ENCODE measurements at regions not wholly inside any gene's neighbourhood (a gene's known extent, or its start where the extent isn't known, plus 50 kb on each side); places are given as distances from the start of the nearest gene placed in this dataset.

DNA sequence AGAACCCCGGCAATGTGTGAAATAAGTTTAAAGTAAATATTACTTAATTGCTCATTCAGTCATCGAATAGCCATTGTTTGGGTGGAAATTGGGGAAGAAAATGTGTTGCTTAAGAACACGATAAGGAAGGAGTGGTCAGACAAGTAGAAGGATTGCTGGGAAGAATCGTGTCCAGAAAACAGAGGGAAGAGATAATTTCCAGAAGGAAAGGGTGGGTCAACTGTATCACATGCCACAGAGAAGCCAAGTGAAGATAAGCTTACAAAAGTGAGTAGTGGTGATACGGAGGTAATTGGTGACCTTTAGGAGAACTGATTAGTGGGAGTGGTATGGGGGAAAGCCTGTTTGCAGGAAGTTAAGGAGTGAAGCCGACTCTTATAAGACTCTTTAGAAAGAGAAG lies 306.2 kb downstream of the SOX4 start:
- Histone ChIP-seq H3K27ac (ENCODE audit: low read length) (no peak overlapping the region), H3K9me3 (no peaks in the 10 kb centered on the region), H3K4me1 (ENCODE audit: control insufficient read depth in 1 of 2, extremely low read depth in 1 of 2, insufficient read depth in 2 of 2, low read length in 2 of 2) (no peaks in the 10 kb centered on the region), H3K27me3 (replicated peaks in 1 of 2; ENCODE audit: control insufficient read depth in 2 of 2, extremely low read depth in 1 of 2, insufficient read depth in 2 of 2, low read length in 1 of 2) (no peaks in the 10 kb centered on the region), H3K4me3 (ENCODE audit: control insufficient read depth in 1 of 2, extremely low read depth in 1 of 2, low read length in 1 of 2) (no peak overlapping the region), H3K36me3 (ENCODE audit: control insufficient read depth in 2 of 2, extremely low read depth in 1 of 2, insufficient read depth in 1 of 2, low read length in 1 of 2) (peaks cover 0 to 2% of the 10 kb centered on the region in 2 donors)
- CTCF ChIA-PET = no interaction called here
- Mint-ChIP-seq H3K9me3 (peaks cover 0 to 9% (median 3%) of the 10 kb centered on the region in 3 donors), H3K4me3 (no peak overlapping the region), H3K27me3 (no peaks in the 10 kb centered on the region), H3K27ac (no peak overlapping the region), H3K4me1 (no peaks in the 10 kb centered on the region), H3K36me3 (no peaks in the 10 kb centered on the region)
- ATAC-seq (replicated peaks in 1 of 4) (no peak), DNase-seq (no peak)
- 86% methylated on average over 4 of the region's 6 CpGs for WGBS (ENCODE audit: insufficient coverage)
- POLR2A ChIA-PET = no interaction called here

DNA sequence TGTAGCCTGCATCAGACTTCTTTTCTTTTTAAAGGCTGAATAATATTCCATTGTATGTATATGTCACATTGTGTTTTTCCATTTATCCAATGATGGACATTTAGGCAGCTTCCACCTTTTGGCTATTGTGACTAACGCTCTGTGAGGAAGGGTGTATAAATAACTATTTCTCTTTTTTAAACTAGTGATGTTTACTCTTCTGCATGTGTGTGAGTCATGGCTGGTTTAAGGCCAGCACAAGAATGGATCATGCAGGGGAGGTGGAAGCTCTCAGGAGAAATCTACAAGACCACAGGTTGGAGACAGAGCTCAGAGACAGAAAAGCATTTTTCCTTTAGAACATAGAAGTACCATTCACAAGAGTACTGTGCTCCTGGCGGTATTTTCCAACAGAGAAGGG lies 307.2 kb downstream of the SOX4 start:
- H3K36me3 ChIP-seq (ENCODE audit: control insufficient read depth in 2 of 2, extremely low read depth in 1 of 2, insufficient read depth in 1 of 2, low read length in 1 of 2) = peaks cover 0 to 2% of the 10 kb centered on the region in 2 donors
- Mint-ChIP-seq H3K36me3 (no peaks in the 10 kb centered on the region), H3K4me3 (no peak overlapping the region), H3K4me1 (no peaks in the 10 kb centered on the region), H3K9me3 (peaks cover 0 to 8% (median 2%) of the 10 kb centered on the region in 3 donors), H3K27ac (no peak overlapping the region), H3K27me3 (no peaks in the 10 kb centered on the region)
- no peaks in the 10 kb centered on the region for H3K9me3 ChIP-seq
- WGBS (ENCODE audit: insufficient coverage) = no CpG with 5 or more reads among the region's 2 CpGs
- ATAC-seq (replicated peaks in 1 of 4) (no peak), DNase-seq (no peak)
- no peaks in the 10 kb centered on the region for H3K27me3 ChIP-seq (replicated peaks in 1 of 2; ENCODE audit: control insufficient read depth in 2 of 2, extremely low read depth in 1 of 2, insufficient read depth in 2 of 2, low read length in 1 of 2)
- H3K4me3 ChIP-seq (ENCODE audit: control insufficient read depth in 1 of 2, extremely low read depth in 1 of 2, low read length in 1 of 2) = no peak overlapping the region
- ChIA-PET CTCF (no interaction called here), POLR2A (no interaction called here)
- H3K27ac ChIP-seq (ENCODE audit: low read length) = no peak overlapping the region
- no peaks in the 10 kb centered on the region for H3K4me1 ChIP-seq (ENCODE audit: control insufficient read depth in 1 of 2, extremely low read depth in 1 of 2, insufficient read depth in 2 of 2, low read length in 2 of 2)

DNA sequence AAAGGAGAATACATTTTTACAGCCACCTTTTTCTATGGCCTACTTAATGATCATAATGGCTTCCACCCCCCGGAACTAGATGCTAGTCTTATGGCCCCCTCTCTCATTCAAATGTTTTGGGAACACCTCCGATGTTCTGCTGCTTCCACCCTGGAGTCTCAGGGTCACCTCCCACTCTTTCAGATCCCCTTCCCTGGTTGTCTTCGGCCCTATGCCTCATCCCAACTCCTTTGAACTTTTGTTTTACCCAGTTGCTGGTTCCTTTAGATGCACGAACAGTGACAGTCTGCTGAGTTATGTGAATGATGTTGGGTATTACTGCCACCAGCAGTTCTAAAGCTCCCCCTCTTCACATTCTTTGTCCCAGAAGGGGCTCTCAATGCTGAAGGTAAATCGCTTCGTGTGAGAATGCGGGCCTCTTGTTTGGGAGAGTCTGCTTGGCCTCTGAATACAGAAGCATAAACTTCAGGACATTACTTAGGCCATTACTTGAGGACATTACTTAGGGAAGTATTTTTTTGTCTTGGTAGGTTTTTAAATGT lies 309.1 kb downstream of the SOX4 start:
- Histone ChIP-seq H3K27me3 (replicated peaks in 1 of 2; ENCODE audit: control insufficient read depth in 2 of 2, extremely low read depth in 1 of 2, insufficient read depth in 2 of 2, low read length in 1 of 2) (no peaks in the 10 kb centered on the region), H3K27ac (ENCODE audit: low read length) (no peak overlapping the region), H3K9me3 (no peaks in the 10 kb centered on the region), H3K4me1 (ENCODE audit: control insufficient read depth in 1 of 2, extremely low read depth in 1 of 2, insufficient read depth in 2 of 2, low read length in 2 of 2) (peaks cover 0 to 7% of the 10 kb centered on the region in 2 experiments), H3K36me3 (ENCODE audit: control insufficient read depth in 2 of 2, extremely low read depth in 1 of 2, insufficient read depth in 1 of 2, low read length in 1 of 2) (peaks cover 0 to 2% of the 10 kb centered on the region in 2 donors), H3K4me3 (ENCODE audit: control insufficient read depth in 1 of 2, extremely low read depth in 1 of 2, low read length in 1 of 2) (no peak overlapping the region)
- 100% methylated on average over 2 of the region's 7 CpGs for WGBS (ENCODE audit: insufficient coverage)
- no peaks in the 10 kb centered on the region for H3K36me3 Mint-ChIP-seq
- H3K27ac Mint-ChIP-seq = no peak overlapping the region
- H3K4me1 Mint-ChIP-seq = no peaks in the 10 kb centered on the region
- ATAC-seq (replicated peaks in 1 of 4) (no peak), DNase-seq (no peak)
- ChIA-PET CTCF (no interaction called here), POLR2A (interaction anchor here in 1 of 2 donors (0.5 kb wide), 1 partner anchor 13 kb away, joined by 5 read pairs; no protein-coding TSS in a partner anchor)
- H3K9me3 Mint-ChIP-seq = peaks cover 0 to 6% (median 0%) of the 10 kb centered on the region in 3 donors
- H3K27me3 Mint-ChIP-seq = no peaks in the 10 kb centered on the region
- H3K4me3 Mint-ChIP-seq = no peak overlapping the region

DNA sequence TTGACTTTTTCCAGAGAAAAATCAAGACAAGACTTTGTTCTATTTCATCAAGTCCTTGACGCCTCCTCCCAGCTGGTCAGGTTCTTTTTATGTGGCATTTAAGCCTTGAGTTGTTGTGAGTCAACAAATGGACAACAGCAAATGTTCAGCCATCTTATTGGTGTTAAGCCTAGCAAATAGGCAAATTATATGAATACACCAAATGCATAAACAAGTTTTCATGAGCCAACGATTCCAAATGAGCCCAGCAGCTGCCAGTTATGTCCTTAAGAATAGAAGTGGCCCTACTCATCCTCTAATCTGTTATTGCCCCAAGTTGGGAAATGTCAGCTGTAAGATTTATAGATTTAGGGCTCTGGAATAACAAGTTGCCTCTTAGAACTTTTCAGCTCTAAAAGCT lies 312.0 kb downstream of the SOX4 start:
- POLR2A ChIA-PET = no interaction called here
- CTCF ChIA-PET = no interaction called here
- H3K4me3 Mint-ChIP-seq = no peak overlapping the region
- no peak overlapping the region for H3K27ac Mint-ChIP-seq
- no peaks in the 10 kb centered on the region for H3K27me3 ChIP-seq (replicated peaks in 1 of 2; ENCODE audit: control insufficient read depth in 2 of 2, extremely low read depth in 1 of 2, insufficient read depth in 2 of 2, low read length in 1 of 2)
- H3K36me3 Mint-ChIP-seq = no peaks in the 10 kb centered on the region
- WGBS (ENCODE audit: insufficient coverage) = no CpG with 5 or more reads among the region's 2 CpGs
- DNase-seq = no peak
- no peak for ATAC-seq (replicated peaks in 1 of 4)
- no peaks in the 10 kb centered on the region for H3K9me3 ChIP-seq
- H3K27ac ChIP-seq (ENCODE audit: low read length) = no peak overlapping the region
- H3K4me1 Mint-ChIP-seq = no peaks in the 10 kb centered on the region
- H3K4me1 ChIP-seq (ENCODE audit: control insufficient read depth in 1 of 2, extremely low read depth in 1 of 2, insufficient read depth in 2 of 2, low read length in 2 of 2) = peaks cover 0 to 7% of the 10 kb centered on the region in 2 experiments
- H3K4me3 ChIP-seq (ENCODE audit: control insufficient read depth in 1 of 2, extremely low read depth in 1 of 2, low read length in 1 of 2) = no peak overlapping the region
- H3K27me3 Mint-ChIP-seq = no peaks in the 10 kb centered on the region
- H3K36me3 ChIP-seq (ENCODE audit: control insufficient read depth in 2 of 2, extremely low read depth in 1 of 2, insufficient read depth in 1 of 2, low read length in 1 of 2) = peaks cover 0 to 2% of the 10 kb centered on the region in 2 donors
- H3K9me3 Mint-ChIP-seq = no peaks in the 10 kb centered on the region

DNA sequence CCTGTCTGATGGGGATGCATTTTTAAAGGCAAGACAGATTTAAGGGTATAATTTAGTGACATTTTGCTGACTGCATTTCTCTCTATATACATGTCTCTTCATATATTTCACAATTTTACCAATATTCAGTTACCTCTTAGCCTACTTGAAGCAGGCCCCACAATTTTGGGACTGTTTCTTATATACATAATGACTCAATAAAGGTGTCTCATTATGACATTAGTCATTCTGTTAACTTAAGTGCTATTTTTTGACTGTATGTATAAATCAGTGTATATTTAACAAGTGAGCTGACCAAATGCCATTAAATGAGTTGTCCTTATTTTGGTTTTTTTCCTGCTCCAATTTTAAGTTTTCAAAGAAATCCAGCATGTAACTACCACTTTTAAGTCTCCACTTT lies 313.3 kb downstream of the SOX4 start:
- Histone ChIP-seq H3K27ac (ENCODE audit: low read length) (no peak overlapping the region), H3K27me3 (replicated peaks in 1 of 2; ENCODE audit: control insufficient read depth in 2 of 2, extremely low read depth in 1 of 2, insufficient read depth in 2 of 2, low read length in 1 of 2) (no peaks in the 10 kb centered on the region), H3K4me3 (ENCODE audit: control insufficient read depth in 1 of 2, extremely low read depth in 1 of 2, low read length in 1 of 2) (no peak overlapping the region), H3K4me1 (ENCODE audit: control insufficient read depth in 1 of 2, extremely low read depth in 1 of 2, insufficient read depth in 2 of 2, low read length in 2 of 2) (peaks cover 0 to 7% of the 10 kb centered on the region in 2 experiments), H3K9me3 (no peaks in the 10 kb centered on the region), H3K36me3 (ENCODE audit: control insufficient read depth in 2 of 2, extremely low read depth in 1 of 2, insufficient read depth in 1 of 2, low read length in 1 of 2) (peaks cover 0 to 2% of the 10 kb centered on the region in 2 donors)
- POLR2A ChIA-PET = no interaction called here
- ATAC-seq (replicated peaks in 1 of 4) = no peak
- H3K9me3 Mint-ChIP-seq = no peaks in the 10 kb centered on the region
- no peak for DNase-seq
- H3K27me3 Mint-ChIP-seq = no peaks in the 10 kb centered on the region
- H3K36me3 Mint-ChIP-seq = no peaks in the 10 kb centered on the region
- H3K4me1 Mint-ChIP-seq = no peaks in the 10 kb centered on the region
- H3K4me3 Mint-ChIP-seq = no peak overlapping the region
- CTCF ChIA-PET = no interaction called here
- no peak overlapping the region for H3K27ac Mint-ChIP-seq

DNA sequence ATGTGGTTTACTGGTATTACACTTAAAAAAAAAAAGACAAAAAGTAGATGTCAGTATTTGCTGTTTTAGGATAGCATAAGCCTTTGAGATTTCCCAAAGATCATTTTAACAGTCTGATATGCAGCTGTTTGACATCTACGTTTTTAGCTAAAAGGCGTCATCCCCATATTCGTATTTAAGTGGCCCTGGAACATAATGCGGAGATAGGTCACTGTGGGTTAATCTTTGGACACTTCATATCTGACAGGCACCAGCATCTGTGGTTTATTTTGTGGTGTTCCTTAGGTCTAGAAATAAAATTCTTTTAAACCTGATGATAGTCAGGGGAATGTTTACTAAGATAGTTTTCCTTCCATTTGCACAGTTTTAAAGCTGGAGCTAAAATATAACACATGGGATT lies 313.7 kb downstream of the SOX4 start:
- Histone ChIP-seq H3K4me3 (ENCODE audit: control insufficient read depth in 1 of 2, extremely low read depth in 1 of 2, low read length in 1 of 2) (no peak overlapping the region), H3K36me3 (ENCODE audit: control insufficient read depth in 2 of 2, extremely low read depth in 1 of 2, insufficient read depth in 1 of 2, low read length in 1 of 2) (peaks cover 0 to 2% of the 10 kb centered on the region in 2 donors), H3K4me1 (ENCODE audit: control insufficient read depth in 1 of 2, extremely low read depth in 1 of 2, insufficient read depth in 2 of 2, low read length in 2 of 2) (peaks cover 0 to 7% of the 10 kb centered on the region in 2 experiments), H3K27ac (ENCODE audit: low read length) (no peak overlapping the region), H3K27me3 (replicated peaks in 1 of 2; ENCODE audit: control insufficient read depth in 2 of 2, extremely low read depth in 1 of 2, insufficient read depth in 2 of 2, low read length in 1 of 2) (no peaks in the 10 kb centered on the region), H3K9me3 (no peaks in the 10 kb centered on the region)
- WGBS (ENCODE audit: insufficient coverage) = 100% methylated on average over 1 of the region's 4 CpGs
- DNase-seq (no peak), ATAC-seq (replicated peaks in 1 of 4) (no peak)
- H3K4me1 Mint-ChIP-seq = no peaks in the 10 kb centered on the region
- POLR2A ChIA-PET = no interaction called here
- H3K36me3 Mint-ChIP-seq = no peaks in the 10 kb centered on the region
- H3K4me3 Mint-ChIP-seq = no peak overlapping the region
- no peaks in the 10 kb centered on the region for H3K27me3 Mint-ChIP-seq
- H3K27ac Mint-ChIP-seq = no peak overlapping the region
- H3K9me3 Mint-ChIP-seq = no peaks in the 10 kb centered on the region
- CTCF ChIA-PET = no interaction called here

Data from T-cell (primary cell).